ENCODE measurements at regions not wholly inside any gene's neighbourhood (a gene's known extent, or its start where the extent isn't known, plus 50 kb on each side); places are given as distances from the start of the nearest gene placed in this dataset.

- no peak for TF ChIP-seq CTCF (conservative IDR thresholded peaks at IDR 0.05)
- no peak for TF ChIP-seq ZFX (IDR thresholded peaks at IDR 0.05)
- no peak overlapping the region for H3K27ac ChIP-seq
Observed at GRCh38 chr12:114875313-114875712, 191.3 kb upstream of the TBX3 start.

GRCh38 chr12:114873656-114874055 lies 189.7 kb upstream of the TBX3 start:
- no peak overlapping the region for H3K27ac ChIP-seq
- no peak for TF ChIP-seq CTCF (conservative IDR thresholded peaks at IDR 0.05)
- TF ChIP-seq ZFX (IDR thresholded peaks at IDR 0.05), result no peak

GRCh38 chr12:114868995-114869834 lies 185.2 kb upstream of the TBX3 start:
- no peak overlapping the region for H3K27ac ChIP-seq
- TF ChIP-seq CTCF (conservative IDR thresholded peaks at IDR 0.05) (no peak), ZFX (IDR thresholded peaks at IDR 0.05) (no peak)

GRCh38 chr12:114866331-114866730 lies 182.4 kb upstream of the TBX3 start:
- TF ChIP-seq CTCF (conservative IDR thresholded peaks at IDR 0.05) (no peak), ZFX (IDR thresholded peaks at IDR 0.05) (no peak)
- H3K27ac ChIP-seq, result no peak overlapping the region

GRCh38 chr12:114864837-114865551 lies 181.0 kb upstream of the TBX3 start:
- TF ChIP-seq CTCF (conservative IDR thresholded peaks at IDR 0.05) (no peak), ZFX (IDR thresholded peaks at IDR 0.05) (no peak)
- no peak overlapping the region for H3K27ac ChIP-seq

- TF ChIP-seq CTCF (conservative IDR thresholded peaks at IDR 0.05) (no peak), ZFX (IDR thresholded peaks at IDR 0.05) (no peak)
- H3K27ac ChIP-seq, result no peak overlapping the region
Observed at GRCh38 chr12:114863911-114864310, 179.9 kb upstream of the TBX3 start.

GRCh38 chr12:114860969-114861368 lies 177.0 kb upstream of the TBX3 start:
- TF ChIP-seq CTCF (conservative IDR thresholded peaks at IDR 0.05) (no peak), ZFX (IDR thresholded peaks at IDR 0.05) (no peak)
- H3K27ac ChIP-seq, result no peak overlapping the region

Data from C4-2B (cell line).